ENCODE measurements at regions not wholly inside any gene's neighbourhood (a gene's known extent, or its start where the extent isn't known, plus 50 kb on each side); places are given as distances from the start of the nearest gene placed in this dataset.

- no peaks in the 10 kb centered on the region for H3K79me2 ChIP-seq (ENCODE audit: insufficient read depth)
- no peaks in the 10 kb centered on the region for H4K20me1 ChIP-seq (ENCODE audit: insufficient read depth)
- H3K4me2 ChIP-seq: no peak overlapping the region
- ChIA-PET POLR2A (no interaction called here), CTCF (no interaction called here)
- H3K4me3 ChIP-seq (ENCODE audit: low read depth in 2 of 2, low read length in 1 of 2): no peak overlapping the region
- H3K4me1 ChIP-seq (ENCODE audit: control insufficient read depth in 1 of 2, insufficient read depth in 2 of 2, low read depth in 1 of 2, low read length in 1 of 2): no peaks in the 10 kb centered on the region; a peak in 1 of 4 replicates
- H3K9me3 ChIP-seq: no peaks in the 10 kb centered on the region
- H2AFZ ChIP-seq (ENCODE audit: low read depth): no peak overlapping the region
- H3K9me2 ChIP-seq: no peaks in the 10 kb centered on the region
- TF ChIP-seq EZH2phosphoT487 (IDR thresholded peaks at IDR 0.05; ENCODE audit: borderline replicate concordance, low read depth) (no peak), TAF1 (IDR thresholded peaks at IDR 0.05; ENCODE audit: borderline replicate concordance, low read depth, low read length) (no peak), CHD2 (IDR thresholded peaks at IDR 0.05; ENCODE audit: low read length, partially characterized antibody) (no peak), GABPA (IDR thresholded peaks at IDR 0.05; ENCODE audit: low read depth) (no peak), NFIC (IDR thresholded peaks at IDR 0.05; ENCODE audit: borderline replicate concordance) (no peak), TCF12 (IDR thresholded peaks at IDR 0.05) (no peak), NRF1 (IDR thresholded peaks at IDR 0.05; ENCODE audit: low read depth, low read length) (no peak), RAD21 (IDR thresholded peaks at IDR 0.05; ENCODE audit: low read length) (no peak), JUND (IDR thresholded peaks at IDR 0.05) (no peak), MAX (IDR thresholded peaks at IDR 0.05; ENCODE audit: low read depth) (no peak), FOXM1 (IDR thresholded peaks at IDR 0.05; ENCODE audit: low read depth) (no peak), IRF3 (IDR thresholded peaks at IDR 0.05; ENCODE audit: low read depth, low read length) (no peak), MEF2A (IDR thresholded peaks at IDR 0.05; ENCODE audit: borderline replicate concordance, low read depth) (no peak)
- TF ChIP-seq, protein P1, sequence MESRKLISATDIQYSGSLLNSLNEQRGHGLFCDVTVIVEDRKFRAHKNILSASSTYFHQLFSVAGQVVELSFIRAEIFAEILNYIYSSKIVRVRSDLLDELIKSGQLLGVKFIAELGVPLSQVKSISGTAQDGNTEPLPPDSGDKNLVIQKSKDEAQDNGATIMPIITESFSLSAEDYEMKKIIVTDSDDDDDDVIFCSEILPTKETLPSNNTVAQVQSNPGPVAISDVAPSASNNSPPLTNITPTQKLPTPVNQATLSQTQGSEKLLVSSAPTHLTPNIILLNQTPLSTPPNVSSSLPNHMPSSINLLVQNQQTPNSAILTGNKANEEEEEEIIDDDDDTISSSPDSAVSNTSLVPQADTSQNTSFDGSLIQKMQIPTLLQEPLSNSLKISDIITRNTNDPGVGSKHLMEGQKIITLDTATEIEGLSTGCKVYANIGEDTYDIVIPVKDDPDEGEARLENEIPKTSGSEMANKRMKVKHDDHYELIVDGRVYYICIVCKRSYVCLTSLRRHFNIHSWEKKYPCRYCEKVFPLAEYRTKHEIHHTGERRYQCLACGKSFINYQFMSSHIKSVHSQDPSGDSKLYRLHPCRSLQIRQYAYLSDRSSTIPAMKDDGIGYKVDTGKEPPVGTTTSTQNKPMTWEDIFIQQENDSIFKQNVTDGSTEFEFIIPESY (IDR thresholded peaks at IDR 0.05; ENCODE audit: borderline replicate concordance, low read depth): no peak
- TF ChIP-seq, protein P2, sequence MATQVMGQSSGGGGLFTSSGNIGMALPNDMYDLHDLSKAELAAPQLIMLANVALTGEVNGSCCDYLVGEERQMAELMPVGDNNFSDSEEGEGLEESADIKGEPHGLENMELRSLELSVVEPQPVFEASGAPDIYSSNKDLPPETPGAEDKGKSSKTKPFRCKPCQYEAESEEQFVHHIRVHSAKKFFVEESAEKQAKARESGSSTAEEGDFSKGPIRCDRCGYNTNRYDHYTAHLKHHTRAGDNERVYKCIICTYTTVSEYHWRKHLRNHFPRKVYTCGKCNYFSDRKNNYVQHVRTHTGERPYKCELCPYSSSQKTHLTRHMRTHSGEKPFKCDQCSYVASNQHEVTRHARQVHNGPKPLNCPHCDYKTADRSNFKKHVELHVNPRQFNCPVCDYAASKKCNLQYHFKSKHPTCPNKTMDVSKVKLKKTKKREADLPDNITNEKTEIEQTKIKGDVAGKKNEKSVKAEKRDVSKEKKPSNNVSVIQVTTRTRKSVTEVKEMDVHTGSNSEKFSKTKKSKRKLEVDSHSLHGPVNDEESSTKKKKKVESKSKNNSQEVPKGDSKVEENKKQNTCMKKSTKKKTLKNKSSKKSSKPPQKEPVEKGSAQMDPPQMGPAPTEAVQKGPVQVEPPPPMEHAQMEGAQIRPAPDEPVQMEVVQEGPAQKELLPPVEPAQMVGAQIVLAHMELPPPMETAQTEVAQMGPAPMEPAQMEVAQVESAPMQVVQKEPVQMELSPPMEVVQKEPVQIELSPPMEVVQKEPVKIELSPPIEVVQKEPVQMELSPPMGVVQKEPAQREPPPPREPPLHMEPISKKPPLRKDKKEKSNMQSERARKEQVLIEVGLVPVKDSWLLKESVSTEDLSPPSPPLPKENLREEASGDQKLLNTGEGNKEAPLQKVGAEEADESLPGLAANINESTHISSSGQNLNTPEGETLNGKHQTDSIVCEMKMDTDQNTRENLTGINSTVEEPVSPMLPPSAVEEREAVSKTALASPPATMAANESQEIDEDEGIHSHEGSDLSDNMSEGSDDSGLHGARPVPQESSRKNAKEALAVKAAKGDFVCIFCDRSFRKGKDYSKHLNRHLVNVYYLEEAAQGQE (IDR thresholded peaks at IDR 0.05; ENCODE audit: low read depth, low read length): no peak
- TF ChIP-seq, protein P3, sequence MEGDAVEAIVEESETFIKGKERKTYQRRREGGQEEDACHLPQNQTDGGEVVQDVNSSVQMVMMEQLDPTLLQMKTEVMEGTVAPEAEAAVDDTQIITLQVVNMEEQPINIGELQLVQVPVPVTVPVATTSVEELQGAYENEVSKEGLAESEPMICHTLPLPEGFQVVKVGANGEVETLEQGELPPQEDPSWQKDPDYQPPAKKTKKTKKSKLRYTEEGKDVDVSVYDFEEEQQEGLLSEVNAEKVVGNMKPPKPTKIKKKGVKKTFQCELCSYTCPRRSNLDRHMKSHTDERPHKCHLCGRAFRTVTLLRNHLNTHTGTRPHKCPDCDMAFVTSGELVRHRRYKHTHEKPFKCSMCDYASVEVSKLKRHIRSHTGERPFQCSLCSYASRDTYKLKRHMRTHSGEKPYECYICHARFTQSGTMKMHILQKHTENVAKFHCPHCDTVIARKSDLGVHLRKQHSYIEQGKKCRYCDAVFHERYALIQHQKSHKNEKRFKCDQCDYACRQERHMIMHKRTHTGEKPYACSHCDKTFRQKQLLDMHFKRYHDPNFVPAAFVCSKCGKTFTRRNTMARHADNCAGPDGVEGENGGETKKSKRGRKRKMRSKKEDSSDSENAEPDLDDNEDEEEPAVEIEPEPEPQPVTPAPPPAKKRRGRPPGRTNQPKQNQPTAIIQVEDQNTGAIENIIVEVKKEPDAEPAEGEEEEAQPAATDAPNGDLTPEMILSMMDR (IDR thresholded peaks at IDR 0.05): no peak
- TF ChIP-seq, protein P4, sequence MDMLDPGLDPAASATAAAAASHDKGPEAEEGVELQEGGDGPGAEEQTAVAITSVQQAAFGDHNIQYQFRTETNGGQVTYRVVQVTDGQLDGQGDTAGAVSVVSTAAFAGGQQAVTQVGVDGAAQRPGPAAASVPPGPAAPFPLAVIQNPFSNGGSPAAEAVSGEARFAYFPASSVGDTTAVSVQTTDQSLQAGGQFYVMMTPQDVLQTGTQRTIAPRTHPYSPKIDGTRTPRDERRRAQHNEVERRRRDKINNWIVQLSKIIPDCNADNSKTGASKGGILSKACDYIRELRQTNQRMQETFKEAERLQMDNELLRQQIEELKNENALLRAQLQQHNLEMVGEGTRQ (IDR thresholded peaks at IDR 0.05; ENCODE audit: borderline replicate concordance, low read depth, low read length): no peak
- no peaks in the 10 kb centered on the region for H3F3A ChIP-seq (replicated peaks; ENCODE audit: insufficient read depth)
- no peak overlapping the region for H3K27ac ChIP-seq (ENCODE audit: low read depth in 2 of 2, low read length in 1 of 2)
- H3K9ac ChIP-seq: no peak overlapping the region
- H3K36me3 ChIP-seq (replicated peaks in 1 of 2; ENCODE audit: control insufficient read depth in 1 of 2, insufficient read depth in 2 of 2, low read length in 1 of 2): no peaks in the 10 kb centered on the region
- no peaks in the 10 kb centered on the region for H3K27me3 ChIP-seq (ENCODE audit: insufficient read depth)
- WGBS (ENCODE audit: low lambda C conversion rate): 11% methylated on average over 5 of the region's 5 CpGs
- no peak for DNase-seq
Observed at GRCh38 chr2:153230977-153231376, 247.6 kb downstream of the RPRM start.
